Lower lobe of right lung (tissue), 2 donors: ENCODE measurements at regions not wholly inside any gene's neighbourhood (a gene's known extent, or its start where the extent isn't known, plus 50 kb on each side); places are given as distances from the start of the nearest gene placed in this dataset.
"Not testable (repeated sequence)": the region's sequence is repeated elsewhere in the genome, so short reads cannot be mapped to it uniquely, and the experiment has no call there.

Experiments
- ATAC-seq, 2 donors: fragments of 200-7000 bp; cut with Tn5 transposase; one replicate each; pipeline ENCODE4 v1.9.1; 2020 to 2022; ENCODE audit warnings: mild to moderate bottlenecking in 2 of 2, moderate library complexity in 2 of 2
- DNase-seq: peaks from one replicate; pipeline ENCODE4 v3.0.0-alpha.2; 2020
- H3K27ac ChIP-seq: fragments of 200-600 bp; one replicate; pipeline ENCODE4 v1.8.0; 2022
- H3K27me3 ChIP-seq: fragments of 200-600 bp; one replicate; pipeline ENCODE4 v1.8.0; 2022; ENCODE audit warnings: low read depth
- H3K36me3 ChIP-seq: fragments of 200-600 bp; one replicate; pipeline ENCODE4 v1.8.0; 2022; ENCODE audit warnings: mild to moderate bottlenecking
- H3K4me1 ChIP-seq: fragments of 200-600 bp; one replicate; pipeline ENCODE4 v1.8.0; 2022
- H3K4me3 ChIP-seq: fragments of 200-600 bp; one replicate; pipeline ENCODE4 v1.8.0; 2022; ENCODE audit warnings: mild to moderate bottlenecking
- H3K9me3 ChIP-seq: fragments of 200-600 bp; one replicate; pipeline ENCODE4 v1.8.0; 2022
- CTCF ChIP-seq: fragments of 200-600 bp; IDR thresholded peaks from one replicate; pipeline ENCODE4 v1.8.0; 2022; ENCODE audit warnings: antibody characterized with exemption, mild to moderate bottlenecking
- intact Hi-C: fragments of 100-400 bp; cut with DNase I; formaldehyde crosslinking; loops from one replicate; pipeline ENCODE4 v1.11.0; 2022
- donor health status: DM: no; HTN: yes; CAD: no; lungs with severe emphysema.

DNA sequence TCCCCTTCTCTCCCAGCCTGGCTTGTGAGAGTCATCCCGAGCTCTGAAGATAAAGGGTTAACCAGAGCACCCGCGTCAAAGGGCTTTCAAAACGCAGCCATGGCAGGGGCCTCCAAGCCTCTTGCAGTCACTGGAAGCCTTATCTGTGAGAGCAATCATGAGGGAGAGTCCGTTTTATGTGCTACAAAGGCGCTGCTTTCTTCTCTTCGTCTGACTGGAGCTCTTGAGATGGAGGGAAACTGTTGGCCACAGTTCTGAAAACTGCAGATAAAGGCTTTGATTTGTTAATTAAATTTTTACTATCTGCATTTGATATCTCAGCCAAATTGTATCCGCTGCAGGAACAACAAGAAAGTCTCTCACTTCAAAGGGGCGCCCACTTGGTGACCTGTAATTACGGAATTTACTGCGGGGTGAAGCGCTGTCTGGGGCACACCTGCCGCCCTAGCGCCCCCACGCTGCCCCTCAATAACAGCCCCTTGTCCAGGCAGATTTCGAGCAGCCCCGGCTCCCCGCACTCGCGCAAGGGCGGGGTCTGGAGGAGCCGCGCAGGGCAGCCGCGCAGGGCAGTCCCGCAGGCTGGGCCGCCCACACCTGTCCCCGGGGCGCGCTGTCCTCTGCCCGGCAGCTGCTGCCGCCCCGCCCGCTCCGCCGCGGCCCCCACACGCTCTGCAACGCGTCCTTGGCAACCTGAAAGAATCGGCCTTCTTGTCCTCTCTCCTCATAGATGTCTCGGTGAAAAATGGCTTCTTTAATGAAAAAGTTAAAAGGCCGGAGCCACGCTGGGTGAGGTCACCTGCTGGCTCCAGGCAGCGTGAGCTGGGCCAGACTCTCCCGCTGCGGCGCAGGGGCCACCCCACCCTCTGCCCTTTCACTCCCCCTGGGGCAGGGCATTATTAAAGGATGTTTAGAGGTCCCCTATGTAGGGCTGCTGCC lies 217.9 kb downstream of the VAPA start:
- H3K4me3 ChIP-seq = peak overlapping the region; percentile 47
- H3K36me3 ChIP-seq = no peaks in the 10 kb centered on the region
- DNase-seq = no peak
- H3K27me3 ChIP-seq = no peaks in the 10 kb centered on the region
- no peak for TF ChIP-seq CTCF
- intact Hi-C loops = no loop called here
- peaks cover 13% of the 10 kb centered on the region for H3K4me1 ChIP-seq
- no peaks in the 10 kb centered on the region for H3K9me3 ChIP-seq
- no peak overlapping the region for H3K27ac ChIP-seq
- peak; percentile 85 to 92 for ATAC-seq

DNA sequence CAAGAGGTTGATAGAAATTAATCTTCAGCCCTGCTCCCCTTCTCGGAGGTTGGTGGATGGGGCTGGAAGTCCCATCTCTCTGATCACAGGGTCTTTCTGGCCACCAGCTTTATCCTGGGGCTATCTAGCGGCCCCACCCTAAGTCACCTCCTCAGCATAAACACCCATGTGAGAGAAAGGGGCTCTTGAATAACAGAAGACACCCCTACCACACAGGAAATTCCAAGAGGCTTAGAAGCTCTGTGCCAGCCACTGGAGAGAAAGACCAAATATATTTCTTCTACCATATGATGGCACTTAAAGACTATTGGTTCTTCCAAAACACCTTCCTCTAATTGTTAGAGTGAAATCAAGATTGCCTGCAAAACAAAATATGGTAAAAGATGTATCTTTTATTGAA lies 219.7 kb downstream of the VAPA start:
- no peaks in the 10 kb centered on the region for H3K36me3 ChIP-seq
- peaks cover 13% of the 10 kb centered on the region for H3K4me1 ChIP-seq
- intact Hi-C loops = no loop called here
- H3K27ac ChIP-seq = no peak overlapping the region
- no peaks in the 10 kb centered on the region for H3K9me3 ChIP-seq
- TF ChIP-seq CTCF = no peak
- no peaks in the 10 kb centered on the region for H3K27me3 ChIP-seq
- DNase-seq = no peak
- H3K4me3 ChIP-seq = no peak overlapping the region
- no peak for ATAC-seq

DNA sequence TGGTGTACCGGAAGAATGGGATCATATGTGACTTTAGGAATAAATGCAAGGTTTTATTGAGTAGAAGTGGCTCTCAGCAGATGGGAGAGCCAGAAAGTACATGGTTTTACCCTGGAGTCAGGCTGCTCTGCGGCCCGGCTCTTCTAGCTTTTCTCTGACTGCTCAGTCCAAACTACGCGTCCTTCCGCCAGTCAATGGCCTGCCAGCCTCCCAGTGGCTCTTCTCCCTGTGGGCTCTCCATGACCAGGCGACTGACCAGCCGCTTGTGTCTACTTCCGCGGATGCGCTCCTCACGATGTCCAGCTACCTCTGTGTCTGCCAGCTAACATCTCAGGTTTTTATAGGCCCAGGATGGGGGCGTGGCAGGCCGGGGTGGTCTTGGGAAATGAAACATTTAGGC lies 220.4 kb downstream of the VAPA start:
- ATAC-seq (no peak), DNase-seq (no peak)
- H3K9me3 ChIP-seq = no peaks in the 10 kb centered on the region
- H3K4me1 ChIP-seq = peaks cover 13% of the 10 kb centered on the region
- no peaks in the 10 kb centered on the region for H3K27me3 ChIP-seq
- H3K4me3 ChIP-seq = no peak overlapping the region
- H3K27ac ChIP-seq = no peak overlapping the region
- no peaks in the 10 kb centered on the region for H3K36me3 ChIP-seq
- intact Hi-C loops = no loop called here
- TF ChIP-seq CTCF = no peak

GRCh38 chr18:10134749-10135148 lies 220.9 kb downstream of the VAPA start:
- intact Hi-C loops, H3K27ac ChIP-seq, ATAC-seq, H3K27me3 ChIP-seq, H3K4me3 ChIP-seq, H3K9me3 ChIP-seq, DNase-seq, H3K36me3 ChIP-seq: not testable (repeated sequence)
- peaks cover 13% of the 10 kb centered on the region for H3K4me1 ChIP-seq

GRCh38 chr18:10135302-10135926 lies 221.6 kb downstream of the VAPA start:
- H3K27ac ChIP-seq = no peak overlapping the region
- no peaks in the 10 kb centered on the region for H3K27me3 ChIP-seq
- intact Hi-C loops = no loop called here
- no peak overlapping the region for H3K4me3 ChIP-seq
- no peaks in the 10 kb centered on the region for H3K9me3 ChIP-seq
- DNase-seq (no peak), ATAC-seq (no peak)
- H3K4me1 ChIP-seq = peaks cover 17% of the 10 kb centered on the region
- TF ChIP-seq CTCF = no peak
- no peaks in the 10 kb centered on the region for H3K36me3 ChIP-seq

- no peak overlapping the region for H3K4me3 ChIP-seq
- intact Hi-C loops = no loop called here
- H3K36me3 ChIP-seq = no peaks in the 10 kb centered on the region
- peaks cover 25% of the 10 kb centered on the region for H3K4me1 ChIP-seq
- ATAC-seq = no peak
- H3K9me3 ChIP-seq = no peaks in the 10 kb centered on the region
- no peaks in the 10 kb centered on the region for H3K27me3 ChIP-seq
- no peak overlapping the region for H3K27ac ChIP-seq
- no peak for TF ChIP-seq CTCF
- no peak for DNase-seq
These were observed 224.9 kb downstream of the VAPA start for GRCh38 chr18:10138719-10139118.
